LNCAP (cell line): ENCODE measurements at regions not wholly inside any gene's neighbourhood (a gene's known extent, or its start where the extent isn't known, plus 50 kb on each side); places are given as distances from the start of the nearest gene placed in this dataset.

Source experiments
- TF ChIP-seq, protein P1 (sequence below): fragments of 450-650 bp; IDR thresholded peaks from 2 replicates; pipeline ENCODE4 v1.5.1; 2017; ENCODE audit warnings: mild to moderate bottlenecking

DNA sequence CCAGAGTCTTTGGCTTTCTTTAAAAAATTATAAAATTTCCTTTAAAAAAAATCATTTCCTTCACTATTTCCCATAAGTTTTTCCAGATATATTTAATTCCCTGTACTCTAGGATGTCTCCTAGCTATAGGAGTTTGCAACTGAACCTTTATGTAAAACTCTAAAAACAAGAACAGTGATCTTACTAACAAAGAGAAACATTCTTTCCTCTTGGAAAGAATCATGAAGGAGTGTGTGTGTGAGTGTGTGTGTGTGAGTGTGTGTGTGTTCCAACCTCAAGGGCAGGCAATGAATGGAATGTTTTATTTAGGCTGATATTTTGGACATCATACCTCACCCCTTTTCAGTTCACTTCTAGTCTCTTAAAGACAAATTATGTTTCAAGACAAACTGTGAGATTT lies 309.2 kb downstream of the CEMIP2 start:
- TF ChIP-seq, protein P1, sequence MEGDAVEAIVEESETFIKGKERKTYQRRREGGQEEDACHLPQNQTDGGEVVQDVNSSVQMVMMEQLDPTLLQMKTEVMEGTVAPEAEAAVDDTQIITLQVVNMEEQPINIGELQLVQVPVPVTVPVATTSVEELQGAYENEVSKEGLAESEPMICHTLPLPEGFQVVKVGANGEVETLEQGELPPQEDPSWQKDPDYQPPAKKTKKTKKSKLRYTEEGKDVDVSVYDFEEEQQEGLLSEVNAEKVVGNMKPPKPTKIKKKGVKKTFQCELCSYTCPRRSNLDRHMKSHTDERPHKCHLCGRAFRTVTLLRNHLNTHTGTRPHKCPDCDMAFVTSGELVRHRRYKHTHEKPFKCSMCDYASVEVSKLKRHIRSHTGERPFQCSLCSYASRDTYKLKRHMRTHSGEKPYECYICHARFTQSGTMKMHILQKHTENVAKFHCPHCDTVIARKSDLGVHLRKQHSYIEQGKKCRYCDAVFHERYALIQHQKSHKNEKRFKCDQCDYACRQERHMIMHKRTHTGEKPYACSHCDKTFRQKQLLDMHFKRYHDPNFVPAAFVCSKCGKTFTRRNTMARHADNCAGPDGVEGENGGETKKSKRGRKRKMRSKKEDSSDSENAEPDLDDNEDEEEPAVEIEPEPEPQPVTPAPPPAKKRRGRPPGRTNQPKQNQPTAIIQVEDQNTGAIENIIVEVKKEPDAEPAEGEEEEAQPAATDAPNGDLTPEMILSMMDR: no peak

DNA sequence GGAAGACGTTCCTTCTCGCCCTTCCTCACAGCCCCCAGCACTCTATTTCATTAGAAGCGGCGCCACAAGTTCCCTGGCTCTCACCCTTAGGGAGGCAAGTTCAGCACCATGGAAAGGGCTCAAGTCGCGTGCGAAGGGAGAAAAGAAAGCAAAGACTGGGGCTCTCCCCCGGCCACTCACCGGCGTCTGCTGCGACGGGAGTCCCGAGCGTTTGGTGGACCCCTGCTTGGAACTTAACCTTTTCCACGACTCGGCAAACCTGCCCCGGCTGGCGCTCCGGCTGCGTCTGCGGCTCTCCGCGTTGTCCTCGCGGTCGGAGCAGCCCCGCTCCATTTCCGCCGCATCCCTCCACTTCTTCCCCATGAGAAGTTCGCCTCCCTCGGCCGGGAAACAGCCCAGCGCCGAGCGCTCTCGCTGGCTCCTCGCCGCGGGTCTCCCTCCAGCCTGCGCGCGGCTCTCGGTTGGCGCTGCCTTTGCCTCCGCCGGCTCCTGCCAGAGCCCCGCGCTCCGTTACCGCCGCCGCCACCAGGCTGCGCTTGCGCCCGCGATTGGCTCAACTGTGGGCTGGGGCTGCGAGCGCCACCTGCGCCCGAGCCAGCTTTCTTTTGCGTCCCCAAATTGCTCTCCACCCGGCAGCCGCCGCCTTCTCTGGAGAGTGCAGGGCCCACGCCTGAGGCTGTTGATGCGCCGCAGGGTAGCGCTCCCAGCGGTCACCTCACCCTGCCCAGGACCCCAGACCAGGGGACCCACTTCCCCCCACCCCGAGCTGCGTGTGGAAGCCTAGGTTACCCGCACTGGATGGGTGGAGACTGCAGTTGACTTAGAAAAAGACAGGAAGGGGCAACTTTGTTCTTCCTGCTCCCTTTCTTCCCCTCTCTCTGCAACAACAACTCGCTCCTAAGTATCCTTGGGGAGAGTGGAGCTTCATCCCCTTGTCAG lies 321.6 kb downstream of the CEMIP2 start:
- TF ChIP-seq, protein P1: peak; percentile 47

DNA sequence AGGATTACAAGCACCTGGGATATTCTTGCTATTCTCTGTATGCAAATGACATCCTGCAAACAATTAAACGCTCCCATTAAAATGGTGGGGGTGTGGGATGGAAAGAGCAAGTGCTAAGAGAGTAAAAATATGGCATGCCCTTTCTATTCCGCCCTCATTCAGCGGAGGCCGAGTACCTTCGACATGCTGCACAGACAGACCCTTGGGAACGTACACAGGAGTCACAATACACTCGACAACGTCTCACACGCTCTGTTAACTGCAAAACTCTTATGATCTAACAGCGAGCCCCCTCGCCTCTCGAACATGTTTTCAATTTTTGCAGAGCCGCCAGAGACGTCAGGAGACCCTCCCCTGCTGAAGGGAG lies 322.2 kb downstream of the CEMIP2 start:
- TF ChIP-seq, protein P1: no peak

DNA sequence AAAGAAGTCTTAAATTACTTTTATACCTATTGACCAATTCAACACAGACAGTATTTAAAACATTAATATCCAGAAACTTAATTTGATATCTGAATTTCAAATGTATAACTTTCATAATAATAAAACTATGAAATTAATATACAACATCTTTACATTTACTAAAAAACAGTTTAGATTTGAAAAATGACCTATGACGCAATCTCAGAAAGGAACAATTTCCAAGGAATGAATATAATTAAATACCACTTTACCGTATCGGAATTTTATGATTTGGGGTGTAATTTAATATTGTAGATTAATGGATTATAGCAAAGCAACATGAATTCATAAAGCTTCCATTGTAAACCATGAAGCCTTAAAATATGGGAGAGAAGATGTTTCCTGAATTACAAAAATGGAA lies 321.5 kb upstream of the TRPM3 start:
- TF ChIP-seq, protein P1: no peak

DNA sequence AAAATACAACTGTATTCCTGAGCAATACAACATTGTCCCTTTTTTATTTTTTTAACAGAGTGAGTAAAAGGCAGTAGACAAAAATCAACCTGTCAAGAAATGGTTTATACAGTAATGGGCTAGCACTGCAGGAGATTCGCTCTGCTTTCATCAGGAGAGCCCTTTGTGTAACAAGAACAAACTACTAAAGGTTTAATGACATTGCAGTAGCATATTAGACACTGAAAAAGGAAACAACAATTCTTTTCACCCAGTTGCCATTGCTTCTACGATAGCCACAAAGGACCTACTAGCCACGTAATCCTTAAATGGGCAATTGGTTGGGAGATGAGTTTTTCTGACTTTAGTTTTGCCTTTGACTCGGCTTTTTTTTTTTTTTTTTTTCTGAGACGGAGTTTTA lies 319.8 kb upstream of the TRPM3 start:
- TF ChIP-seq, protein P1: no peak

DNA sequence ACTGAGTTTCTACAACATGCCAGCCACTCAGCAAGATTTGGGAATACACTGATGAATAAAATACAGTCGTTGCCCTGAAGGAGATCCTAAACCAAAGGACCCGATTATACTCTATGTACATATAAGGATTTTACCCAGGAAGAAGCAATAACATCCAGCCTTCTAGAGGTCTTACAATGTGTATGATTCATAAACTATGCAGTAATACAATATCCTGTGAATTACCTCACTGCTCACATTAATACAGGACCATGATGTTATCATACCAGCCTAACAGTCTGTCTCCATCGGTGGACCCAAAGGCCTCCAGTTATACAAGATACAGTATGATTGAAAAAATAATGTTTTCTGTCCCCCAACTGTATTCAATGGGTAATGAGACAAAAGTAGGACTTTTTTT lies 310.5 kb upstream of the TRPM3 start:
- TF ChIP-seq, protein P1: no peak

DNA sequence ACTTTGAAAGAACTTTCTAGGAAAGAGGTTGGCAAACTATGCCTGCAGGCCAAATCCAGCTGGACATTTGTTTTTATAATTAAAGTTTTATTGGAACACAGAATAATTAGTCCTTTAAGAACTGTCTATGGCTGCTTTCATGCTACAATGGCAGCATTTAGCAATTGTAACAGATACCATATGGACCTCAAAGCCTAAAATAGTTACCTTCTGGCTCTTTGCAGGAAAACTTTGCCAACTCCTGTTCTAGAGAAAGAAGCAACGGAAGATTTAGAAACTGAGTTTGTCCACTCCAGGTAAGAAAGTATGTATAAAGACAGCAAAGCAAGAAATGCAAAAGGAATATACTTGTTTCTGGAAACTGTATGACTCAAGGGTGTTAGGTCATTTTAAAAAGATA lies 281.7 kb upstream of the TRPM3 start:
- TF ChIP-seq, protein P1: no peak

DNA sequence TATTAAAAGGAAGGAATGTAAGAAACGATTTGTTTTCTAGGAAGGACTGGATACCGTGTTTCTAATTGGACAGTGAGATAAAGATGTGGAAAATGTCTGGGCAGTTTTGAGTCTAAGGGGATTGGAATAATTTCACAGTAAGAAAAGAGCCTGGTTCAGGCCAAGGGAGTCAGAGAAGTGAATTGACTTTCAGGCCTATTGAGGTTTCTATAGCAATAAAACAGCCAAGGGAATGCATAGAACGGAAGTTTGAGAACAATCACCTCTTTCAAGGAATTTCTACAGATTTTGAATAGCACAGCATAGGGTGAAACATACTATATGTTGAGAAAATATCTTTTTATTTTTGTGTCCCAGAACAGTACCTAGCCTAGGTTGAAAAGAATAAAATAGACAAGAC lies 271.6 kb upstream of the TRPM3 start:
- TF ChIP-seq, protein P1: no peak
